Activated naive CD8-positive, alpha-beta T cell treated with anti-CD3 and anti-CD28 coated beads, Interleukin-2, amount 10 ng/mL, durations not matched to agents 7 days and 5 days (primary cell): ENCODE measurements at regions not wholly inside any gene's neighbourhood (a gene's known extent, or its start where the extent isn't known, plus 50 kb on each side); places are given as distances from the start of the nearest gene placed in this dataset.
"Not testable (repeated sequence)": the region's sequence is repeated elsewhere in the genome, so short reads cannot be mapped to it uniquely, and the experiment has no call there.

ENCODE experiments used
- ATAC-seq: fragments of 150-1000 bp; cut with Tn5 transposase; one replicate; pipeline ENCODE4 v1.10.0; 2021; ENCODE audit warnings: low read depth, moderate library complexity
- POLR2A ChIA-PET: fragments of 350-600 bp; sonication (Branson Sonifier 250); formaldehyde crosslinking; loops from one replicate; lab custom pipeline; 2021; ENCODE audit warnings: antibody characterized with exemption; lab: Charles Lee
- DNase-seq: peaks from one replicate; pipeline ENCODE4 v3.0.0; 2021
- H3K27ac Mint-ChIP-seq: one replicate; pipeline ENCODE4 v1.8.0; 2022; ENCODE audit warnings: mild to moderate bottlenecking, mixed read lengths
- H3K27me3 Mint-ChIP-seq: one replicate; pipeline ENCODE4 v1.8.0; 2022; ENCODE audit warnings: mild to moderate bottlenecking, moderate library complexity, mixed read lengths
- H3K36me3 Mint-ChIP-seq: one replicate; pipeline ENCODE4 v1.8.0; 2021; ENCODE audit warnings: mild to moderate bottlenecking, mixed read lengths
- H3K4me1 Mint-ChIP-seq: one replicate; pipeline ENCODE4 v1.8.0; 2021; ENCODE audit warnings: mixed read lengths
- H3K4me3 Mint-ChIP-seq: one replicate; pipeline ENCODE4 v1.8.0; 2022; ENCODE audit warnings: mild to moderate bottlenecking, moderate library complexity, mixed read lengths
- H3K9me3 Mint-ChIP-seq: one replicate; pipeline ENCODE4 v1.8.0; 2021; ENCODE audit warnings: mixed read lengths

DNA sequence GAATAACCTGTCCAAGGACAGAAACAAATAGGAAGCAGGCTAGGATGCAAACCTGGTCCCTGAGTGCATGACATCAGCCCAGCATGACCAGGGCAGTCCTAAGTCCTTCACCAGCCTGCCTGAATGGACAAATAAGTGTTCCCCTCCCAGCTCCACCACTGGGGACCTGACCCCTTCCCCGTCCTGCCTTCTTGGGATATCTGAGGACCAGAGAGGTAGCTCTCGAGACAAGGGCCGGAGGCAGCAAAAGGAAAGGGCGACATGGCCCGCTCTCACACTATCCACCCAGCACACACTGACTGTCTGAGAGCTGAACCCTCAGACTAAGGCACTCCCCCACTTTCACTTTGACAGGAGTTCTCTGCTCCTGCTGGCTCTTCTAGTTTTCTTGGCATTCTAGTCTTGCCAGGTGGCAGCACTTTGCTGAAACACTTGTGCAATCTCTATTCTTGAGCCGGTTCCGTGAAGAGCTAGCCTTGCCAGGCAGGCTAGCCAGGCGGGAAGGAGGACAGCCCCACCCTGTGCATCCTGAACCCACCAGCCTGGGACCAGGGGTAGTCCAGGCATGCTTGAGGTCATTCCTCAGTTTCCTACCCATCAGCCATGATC is 251.1 kb upstream of the RAB4A start:
- DNase-seq, result no peak
- H3K36me3 Mint-ChIP-seq, result no peaks in the 10 kb centered on the region
- H3K9me3 Mint-ChIP-seq, result no peaks in the 10 kb centered on the region
- no peak overlapping the region for H3K4me3 Mint-ChIP-seq
- ATAC-seq, result no peak
- peaks cover 8% of the 10 kb centered on the region for H3K27me3 Mint-ChIP-seq
- peaks cover 2% of the 10 kb centered on the region for H3K4me1 Mint-ChIP-seq
- POLR2A ChIA-PET, result no interaction called here
- no peak overlapping the region for H3K27ac Mint-ChIP-seq

DNA sequence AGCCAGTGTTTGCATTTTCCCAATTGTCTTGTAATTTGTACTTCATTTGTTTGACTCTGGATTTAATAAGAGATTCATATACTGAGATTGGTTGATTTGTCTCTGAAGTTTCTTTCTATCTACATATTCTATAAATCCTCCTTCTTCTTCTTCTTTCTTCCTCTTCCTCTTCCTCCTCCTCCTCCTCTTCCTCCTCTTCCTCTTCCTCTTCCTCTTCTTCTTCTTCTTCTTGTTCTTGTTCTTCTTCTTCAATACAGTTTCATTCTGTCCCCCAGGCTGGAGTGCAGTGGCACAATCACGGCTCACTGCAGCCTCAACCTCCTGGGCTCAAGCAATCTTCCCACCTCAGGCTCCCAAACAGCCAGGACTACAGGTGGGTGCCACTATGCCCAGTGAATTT is 249.9 kb upstream of the RAB4A start:
- H3K9me3 Mint-ChIP-seq, H3K27me3 Mint-ChIP-seq, H3K27ac Mint-ChIP-seq, DNase-seq, POLR2A ChIA-PET, H3K36me3 Mint-ChIP-seq, H3K4me3 Mint-ChIP-seq, H3K4me1 Mint-ChIP-seq, ATAC-seq: not testable (repeated sequence)

DNA sequence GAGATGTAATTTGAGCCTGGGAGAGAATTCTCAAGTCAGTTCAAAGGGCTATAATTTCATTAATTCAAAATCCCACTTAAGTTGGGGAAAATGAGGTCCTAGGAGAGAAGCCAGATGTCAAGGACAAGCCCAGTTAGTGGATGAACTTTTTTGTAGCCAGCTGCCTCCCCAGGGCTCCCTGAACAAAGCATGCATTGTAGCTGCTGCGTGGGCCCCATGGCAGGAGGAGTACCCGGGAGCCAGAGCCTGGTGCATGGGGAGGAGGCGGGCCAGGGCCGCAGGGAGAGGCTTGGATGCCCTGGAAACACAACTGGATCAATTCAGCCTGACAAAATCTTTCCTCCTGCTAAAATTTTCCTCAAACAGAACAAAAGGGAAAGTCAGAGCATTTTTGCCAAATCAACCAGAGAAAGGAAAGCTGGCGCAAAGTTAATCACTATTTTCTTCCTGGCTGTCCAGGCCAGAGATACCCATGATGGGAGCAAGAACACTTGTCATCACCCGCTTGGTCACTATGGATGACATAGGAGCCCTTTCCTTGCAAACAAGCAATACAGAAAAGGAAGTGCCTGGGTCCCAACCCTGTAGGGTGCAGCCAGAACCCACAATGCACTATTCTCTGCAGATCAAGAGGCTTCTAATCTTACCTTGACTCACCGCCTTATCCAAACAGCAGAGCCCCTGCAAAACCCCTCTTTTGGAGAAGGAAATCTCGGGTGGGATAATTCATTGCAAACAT is 248.1 kb upstream of the RAB4A start:
- ATAC-seq, result no peak
- Mint-ChIP-seq H3K27me3 (peaks cover 4% of the 10 kb centered on the region), H3K4me3 (no peak overlapping the region), H3K36me3 (no peaks in the 10 kb centered on the region), H3K4me1 (peaks cover 10% of the 10 kb centered on the region), H3K27ac (no peak overlapping the region), H3K9me3 (no peaks in the 10 kb centered on the region)
- POLR2A ChIA-PET, result no interaction called here
- DNase-seq, result no peak

DNA sequence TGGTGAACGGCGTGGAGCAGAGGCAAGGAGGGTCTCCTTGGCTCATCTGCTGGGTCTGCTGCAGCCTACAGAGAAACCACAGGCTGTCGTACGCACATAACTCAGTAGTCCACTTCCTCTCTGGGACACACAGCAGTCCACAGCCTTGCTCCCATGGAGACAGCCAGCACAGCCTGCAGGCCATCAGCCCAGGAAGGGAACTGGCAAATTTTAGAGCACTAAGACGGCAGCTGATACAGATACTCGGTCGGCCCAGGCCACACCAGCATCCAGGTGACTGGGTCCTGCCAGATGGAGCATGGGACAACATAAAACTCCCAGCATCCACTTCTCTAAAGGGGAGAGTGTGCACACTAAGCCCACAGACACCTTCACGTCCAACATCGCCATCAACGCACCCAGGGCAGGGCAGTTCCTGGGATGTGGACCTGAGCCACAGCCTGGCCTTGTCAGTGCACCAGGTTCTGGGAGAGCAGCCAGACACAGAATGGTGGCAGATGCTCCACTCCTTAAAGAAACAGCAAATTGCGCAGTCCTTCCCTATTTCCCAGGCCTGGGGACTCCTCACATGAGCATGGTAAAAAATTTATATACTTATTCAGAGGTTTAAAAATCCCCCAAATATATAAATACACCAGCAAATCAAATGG is 247.1 kb upstream of the RAB4A start:
- H3K27me3 Mint-ChIP-seq, result peaks cover 2% of the 10 kb centered on the region
- no peak overlapping the region for H3K4me3 Mint-ChIP-seq
- H3K9me3 Mint-ChIP-seq, result no peaks in the 10 kb centered on the region
- H3K36me3 Mint-ChIP-seq, result no peaks in the 10 kb centered on the region
- no peak overlapping the region for H3K27ac Mint-ChIP-seq
- H3K4me1 Mint-ChIP-seq, result peaks cover 12% of the 10 kb centered on the region
- ATAC-seq (no peak), DNase-seq (no peak)
- POLR2A ChIA-PET, result interaction anchor here (1.2 kb wide), 1 partner anchor 10 kb away, joined by 3 read pairs; no protein-coding TSS in a partner anchor

DNA sequence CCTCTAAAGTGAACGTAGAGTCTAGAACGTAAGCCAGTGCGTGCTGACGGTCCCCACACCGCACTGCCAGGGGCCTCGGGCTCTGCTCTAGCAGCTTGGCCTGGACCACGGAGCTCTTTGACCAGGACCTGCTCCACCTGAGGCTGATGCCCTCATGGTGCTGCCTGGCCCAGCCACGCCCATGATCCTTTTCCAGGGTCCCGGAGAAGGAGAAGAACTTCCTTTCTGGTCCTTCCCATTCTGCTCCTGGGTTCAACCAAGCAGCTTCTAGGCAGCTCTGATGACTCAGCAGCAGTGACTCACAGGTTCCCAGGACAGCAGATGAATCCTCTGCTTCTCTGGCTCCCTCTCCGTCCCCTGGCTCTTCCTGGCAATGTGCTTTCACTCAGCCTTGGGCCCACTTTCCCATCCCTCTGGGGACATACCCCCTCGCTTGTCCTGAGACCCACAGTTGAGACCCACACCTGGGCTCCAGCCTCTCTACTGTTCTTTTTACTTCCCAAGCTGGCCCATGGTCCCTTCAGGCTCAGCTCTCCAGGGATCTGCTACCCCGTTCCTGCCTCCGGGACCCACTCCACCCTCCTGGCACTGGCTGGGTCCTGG is 246.3 kb upstream of the RAB4A start:
- no peak overlapping the region for H3K4me3 Mint-ChIP-seq
- H3K4me1 Mint-ChIP-seq, result peaks cover 12% of the 10 kb centered on the region
- POLR2A ChIA-PET, result interaction anchor here (1.2 kb wide), 1 partner anchor 9 kb away, joined by 3 read pairs; no protein-coding TSS in a partner anchor
- no peaks in the 10 kb centered on the region for H3K36me3 Mint-ChIP-seq
- DNase-seq, result no peak
- H3K27ac Mint-ChIP-seq, result peak overlapping the region; percentile 54
- no peaks in the 10 kb centered on the region for H3K9me3 Mint-ChIP-seq
- no peak for ATAC-seq
- H3K27me3 Mint-ChIP-seq, result peaks cover 2% of the 10 kb centered on the region

DNA sequence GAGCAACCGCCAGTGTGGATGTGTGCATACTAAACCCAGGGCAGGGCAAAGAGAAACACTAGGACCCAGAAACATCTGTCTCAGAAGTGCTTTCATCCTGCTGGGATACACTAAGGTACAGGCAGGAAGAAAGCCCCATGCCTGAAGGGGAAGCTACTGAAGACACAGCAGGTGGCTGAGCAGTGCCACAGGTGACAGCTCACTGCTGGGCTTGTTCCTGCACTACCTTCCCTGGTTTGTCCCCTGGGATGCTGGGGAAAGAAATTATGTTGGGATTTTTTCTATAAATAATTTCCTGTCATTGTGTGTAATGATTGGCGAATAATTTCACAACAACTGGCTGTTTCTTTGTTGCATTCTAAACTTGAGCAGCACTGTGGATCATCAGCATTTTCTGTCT is 245.3 kb upstream of the RAB4A start:
- POLR2A ChIA-PET, result no interaction called here
- DNase-seq, result no peak
- peaks cover 12% of the 10 kb centered on the region for H3K4me1 Mint-ChIP-seq
- H3K27me3 Mint-ChIP-seq, result no peaks in the 10 kb centered on the region
- H3K4me3 Mint-ChIP-seq, result no peak overlapping the region
- H3K36me3 Mint-ChIP-seq, result no peaks in the 10 kb centered on the region
- no peaks in the 10 kb centered on the region for H3K9me3 Mint-ChIP-seq
- H3K27ac Mint-ChIP-seq, result no peak overlapping the region
- no peak for ATAC-seq

DNA sequence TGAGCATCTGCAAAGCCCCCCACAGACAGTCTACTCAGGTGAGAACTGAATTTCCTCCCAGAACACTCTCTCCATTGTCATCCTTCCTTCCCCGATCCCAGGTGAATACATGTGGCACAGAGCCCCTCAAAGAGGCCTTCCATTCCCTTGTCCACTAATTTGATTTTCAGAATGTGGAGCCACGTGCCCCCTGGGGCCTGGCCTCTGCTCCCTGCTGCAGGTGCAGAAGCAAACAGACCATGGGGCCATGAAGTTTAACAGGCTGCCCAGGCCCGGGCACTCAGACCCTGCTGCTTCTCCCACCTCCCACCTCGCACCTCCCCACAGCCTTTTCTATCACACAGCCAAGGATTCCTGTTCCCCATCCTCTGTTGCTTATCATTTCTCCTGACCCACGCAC is 243.8 kb upstream of the RAB4A start:
- H3K4me1 Mint-ChIP-seq, result peaks cover 10% of the 10 kb centered on the region
- no peaks in the 10 kb centered on the region for H3K9me3 Mint-ChIP-seq
- H3K27me3 Mint-ChIP-seq, result no peaks in the 10 kb centered on the region
- POLR2A ChIA-PET, result no interaction called here
- DNase-seq (no peak), ATAC-seq (no peak)
- peak overlapping the region; percentile 83 for H3K27ac Mint-ChIP-seq
- H3K36me3 Mint-ChIP-seq, result no peaks in the 10 kb centered on the region
- H3K4me3 Mint-ChIP-seq, result peak overlapping the region; percentile 77

DNA sequence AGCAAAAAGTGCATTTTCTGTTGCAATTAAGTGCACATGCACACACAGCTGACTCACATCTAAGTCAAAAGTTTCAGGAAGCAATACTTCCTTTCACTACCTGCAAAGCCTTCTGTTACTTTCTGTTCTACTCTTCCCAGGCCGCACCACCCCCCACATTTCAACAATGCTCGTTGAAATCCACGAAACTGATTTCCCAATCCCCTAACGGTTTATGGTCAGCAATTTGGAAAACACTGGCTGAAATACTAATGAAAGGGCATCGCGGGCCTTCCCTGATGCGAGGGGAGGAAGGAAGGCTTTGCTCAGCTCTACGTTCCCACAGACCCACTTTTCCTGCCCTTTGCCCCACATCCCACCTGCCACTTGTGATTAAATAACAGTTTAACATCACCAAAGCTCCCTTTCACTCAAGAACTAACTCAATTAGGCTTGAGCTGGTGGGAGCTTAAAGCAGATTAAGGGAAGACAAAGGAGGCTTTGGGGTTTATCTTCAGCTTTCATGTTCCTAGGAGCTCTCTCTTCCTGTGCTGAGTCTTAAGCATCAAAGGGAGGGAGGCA is 243.2 kb upstream of the RAB4A start:
- Mint-ChIP-seq H3K9me3 (no peaks in the 10 kb centered on the region), H3K4me3 (peak overlapping the region; percentile 77), H3K36me3 (no peaks in the 10 kb centered on the region), H3K27me3 (peaks cover 2% of the 10 kb centered on the region), H3K4me1 (peaks cover 13% of the 10 kb centered on the region), H3K27ac (peak overlapping the region; percentile 83)
- DNase-seq, result no peak
- peak; percentile 84 for ATAC-seq
- POLR2A ChIA-PET, result no interaction called here

DNA sequence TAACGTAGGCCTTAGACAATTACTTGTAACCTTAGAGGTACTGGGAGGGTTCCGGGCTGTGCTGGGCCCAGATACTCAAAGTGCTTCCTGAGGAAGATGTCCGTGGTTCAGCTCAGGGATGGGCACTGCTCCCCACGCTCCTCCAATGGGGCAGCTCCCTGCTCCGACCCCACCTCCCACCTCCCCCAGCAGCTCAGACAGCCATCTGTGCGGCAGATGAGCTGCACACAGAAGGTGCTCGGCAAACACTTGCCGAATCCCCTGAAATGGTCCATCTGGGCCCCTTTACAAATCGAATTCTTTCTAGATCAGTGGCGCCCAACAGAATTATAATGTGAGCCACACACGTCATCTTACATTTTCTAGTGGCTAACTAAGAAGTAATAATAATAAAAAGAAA is 242.4 kb upstream of the RAB4A start:
- Mint-ChIP-seq H3K4me3 (no peak overlapping the region), H3K4me1 (peaks cover 18% of the 10 kb centered on the region), H3K9me3 (no peaks in the 10 kb centered on the region), H3K27me3 (peaks cover 2% of the 10 kb centered on the region), H3K36me3 (no peaks in the 10 kb centered on the region), H3K27ac (no peak overlapping the region)
- DNase-seq (no peak), ATAC-seq (no peak)
- POLR2A ChIA-PET, result no interaction called here

DNA sequence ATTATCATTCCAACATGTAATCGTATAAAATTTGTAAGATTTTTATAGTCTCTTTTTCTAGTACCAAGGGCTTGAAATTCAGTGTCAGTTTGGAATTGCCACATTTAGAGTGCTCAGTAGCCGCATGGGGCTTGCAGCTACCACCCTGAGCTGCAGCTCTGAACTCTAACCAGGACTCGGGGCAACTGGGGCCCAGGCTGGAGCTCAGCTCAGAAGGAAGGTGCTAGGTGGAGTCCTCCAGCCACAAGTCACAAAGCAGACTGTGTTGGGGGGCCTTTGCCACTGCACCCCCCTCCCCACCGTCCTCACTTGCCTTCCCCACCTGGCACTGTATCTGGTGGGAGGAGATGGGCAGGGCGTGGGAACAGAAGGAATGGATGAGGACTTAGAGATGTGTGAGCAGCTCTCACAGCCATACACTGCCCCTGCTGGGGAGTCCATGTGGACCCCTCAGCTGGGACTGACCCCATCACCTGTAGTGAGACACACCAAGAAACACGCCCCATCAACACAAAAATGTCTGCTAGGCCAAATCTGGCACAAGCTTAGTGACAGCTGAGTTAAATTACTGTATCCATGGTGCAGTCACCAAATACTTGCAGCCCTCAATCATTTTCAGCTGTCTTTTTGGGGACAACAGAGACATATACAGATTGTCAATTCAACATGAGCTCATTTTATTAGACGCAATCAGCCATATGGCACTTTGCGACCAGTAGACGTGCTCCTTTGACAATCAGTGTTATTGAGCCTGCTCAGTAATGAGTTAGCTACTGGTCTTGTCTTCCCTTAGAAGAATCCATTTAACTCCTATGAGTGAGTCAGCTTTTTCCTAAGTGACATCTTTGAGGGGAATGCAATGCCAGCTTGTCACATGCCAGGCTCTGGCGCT is 241.7 kb upstream of the RAB4A start:
- peaks cover 18% of the 10 kb centered on the region for H3K4me1 Mint-ChIP-seq
- no peak for ATAC-seq
- H3K4me3 Mint-ChIP-seq, result no peak overlapping the region
- H3K27ac Mint-ChIP-seq, result no peak overlapping the region
- POLR2A ChIA-PET, result no interaction called here
- DNase-seq, result no peak
- no peaks in the 10 kb centered on the region for H3K36me3 Mint-ChIP-seq
- no peaks in the 10 kb centered on the region for H3K9me3 Mint-ChIP-seq
- peaks cover 5% of the 10 kb centered on the region for H3K27me3 Mint-ChIP-seq

DNA sequence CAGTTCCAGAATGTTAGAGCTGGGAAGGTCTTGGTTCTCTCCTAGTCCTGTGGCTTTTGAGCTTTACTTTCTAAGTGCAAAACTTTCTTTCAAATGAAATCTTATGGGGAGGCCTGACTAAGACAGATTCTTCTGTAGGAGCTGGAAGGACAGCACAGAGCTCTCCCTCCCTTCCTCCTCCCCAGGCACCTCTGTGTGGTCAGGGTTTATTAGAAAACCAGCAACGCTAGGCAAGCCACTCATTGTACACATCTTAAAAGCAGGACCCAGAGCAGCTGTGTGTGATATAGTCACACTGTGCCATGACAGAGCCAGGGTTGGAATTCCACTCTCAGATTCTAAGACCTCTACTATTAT is 241.1 kb upstream of the RAB4A start:
- Mint-ChIP-seq H3K27ac (peak overlapping the region; percentile 43), H3K27me3 (peaks cover 6% of the 10 kb centered on the region), H3K36me3 (no peaks in the 10 kb centered on the region), H3K4me3 (no peak overlapping the region), H3K4me1 (peaks cover 18% of the 10 kb centered on the region), H3K9me3 (no peaks in the 10 kb centered on the region)
- DNase-seq (no peak), ATAC-seq (no peak)
- POLR2A ChIA-PET, result no interaction called here

DNA sequence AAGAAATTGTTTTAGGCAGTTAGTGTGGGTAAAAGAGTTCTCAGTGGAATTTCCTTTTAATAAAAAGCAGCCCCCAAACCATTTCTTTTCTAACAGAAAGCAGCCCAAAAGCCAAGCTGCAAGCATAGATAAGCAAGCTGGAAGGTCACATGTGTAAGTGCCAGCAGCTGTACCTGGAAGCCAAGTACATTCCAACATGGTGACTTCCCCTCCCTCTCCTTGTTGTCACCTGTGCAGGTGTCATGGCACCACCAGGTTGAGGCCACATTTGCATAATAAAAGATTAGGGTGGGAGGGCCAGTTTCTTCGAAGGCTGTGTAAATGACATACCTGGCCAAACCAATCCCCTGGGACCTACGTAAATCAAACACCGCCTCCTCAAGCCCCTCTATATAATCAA is 240.3 kb upstream of the RAB4A start:
- no peaks in the 10 kb centered on the region for H3K9me3 Mint-ChIP-seq
- H3K27ac Mint-ChIP-seq, result no peak overlapping the region
- DNase-seq (no peak), ATAC-seq (no peak)
- H3K36me3 Mint-ChIP-seq, result no peaks in the 10 kb centered on the region
- H3K4me3 Mint-ChIP-seq, result no peak overlapping the region
- POLR2A ChIA-PET, result no interaction called here
- H3K27me3 Mint-ChIP-seq, result peaks cover 6% of the 10 kb centered on the region
- H3K4me1 Mint-ChIP-seq, result peaks cover 22% of the 10 kb centered on the region

DNA sequence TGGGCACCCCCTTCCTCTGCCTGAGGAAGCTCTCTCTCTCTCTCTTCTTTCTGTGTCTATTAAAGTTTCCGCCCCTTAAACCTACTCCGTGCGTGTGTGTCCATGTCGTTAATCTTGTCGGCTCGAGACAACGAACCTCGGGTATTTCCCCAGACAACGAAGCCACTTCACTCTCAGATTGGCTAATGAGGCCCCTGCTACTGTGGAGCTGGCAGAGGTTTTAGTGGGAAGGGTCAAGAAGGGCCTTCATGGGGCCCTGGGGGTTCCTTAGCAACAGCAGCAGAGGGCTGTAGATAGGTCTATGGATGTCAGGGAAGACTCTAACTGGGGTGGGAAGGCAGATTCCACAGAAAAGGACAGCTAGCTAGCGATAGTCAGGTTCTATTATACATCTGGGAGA is 239.8 kb upstream of the RAB4A start:
- peaks cover 6% of the 10 kb centered on the region for H3K27me3 Mint-ChIP-seq
- H3K27ac Mint-ChIP-seq, result no peak overlapping the region
- H3K4me1 Mint-ChIP-seq, result peaks cover 24% of the 10 kb centered on the region

More for the DNA sequence above, 239.8 kb upstream of the RAB4A start:
- no peak for DNase-seq
- no peaks in the 10 kb centered on the region for H3K9me3 Mint-ChIP-seq
- POLR2A ChIA-PET, result no interaction called here
- H3K36me3 Mint-ChIP-seq, result no peaks in the 10 kb centered on the region
- no peak overlapping the region for H3K4me3 Mint-ChIP-seq
- ATAC-seq, result no peak
